ENCODE measurements at regions not wholly inside any gene's neighbourhood (a gene's known extent, or its start where the extent isn't known, plus 50 kb on each side); places are given as distances from the start of the nearest gene placed in this dataset.
"Not testable (repeated sequence)": the region's sequence is repeated elsewhere in the genome, so short reads cannot be mapped to it uniquely, and the experiment has no call there.

- H3K27ac ChIP-seq (ENCODE audit: low read depth in 1 of 2, low read length in 2 of 2); H3K4me1 ChIP-seq (ENCODE audit: control insufficient read depth in 4 of 4, insufficient read depth in 4 of 4, low read length in 3 of 4); H3K27me3 ChIP-seq (ENCODE audit: control insufficient read depth in 4 of 4, insufficient read depth in 4 of 4, low read length in 3 of 4); H3K36me3 ChIP-seq (ENCODE audit: control insufficient read depth in 4 of 4, insufficient read depth in 3 of 4, low read depth in 1 of 4, low read length in 3 of 4); H3K4me3 ChIP-seq (ENCODE audit: low read depth in 1 of 3, low read length in 3 of 3); DNase-seq (ENCODE audit: low spot score); H3K9ac ChIP-seq (ENCODE audit: low read depth in 1 of 2, low read length in 2 of 2); H3K9me3 ChIP-seq (ENCODE audit: control insufficient read depth in 4 of 4, low read length in 3 of 4): not testable (repeated sequence)
- WGBS = 33% methylated on average over 3 of the region's 3 CpGs
Measured at GRCh38 chr14:87253791-87254190, 739.2 kb downstream of the GALC start.

- Histone ChIP-seq H3K27me3 (ENCODE audit: control insufficient read depth in 4 of 4, insufficient read depth in 4 of 4, low read length in 3 of 4) (no peaks in the 10 kb centered on the region), H3K9me3 (ENCODE audit: control insufficient read depth in 4 of 4, low read length in 3 of 4) (no peaks in the 10 kb centered on the region), H3K27ac (ENCODE audit: low read depth in 1 of 2, low read length in 2 of 2) (no peak overlapping the region), H3K9ac (ENCODE audit: low read depth in 1 of 2, low read length in 2 of 2) (no peak overlapping the region), H3K4me3 (ENCODE audit: low read depth in 1 of 3, low read length in 3 of 3) (no peak overlapping the region), H3K4me1 (ENCODE audit: control insufficient read depth in 4 of 4, insufficient read depth in 4 of 4, low read length in 3 of 4) (no peaks in the 10 kb centered on the region), H3K36me3 (ENCODE audit: control insufficient read depth in 4 of 4, insufficient read depth in 3 of 4, low read depth in 1 of 4, low read length in 3 of 4) (no peaks in the 10 kb centered on the region)
- TF ChIP-seq REST (IDR thresholded peaks at IDR 0.05) = no peak
- TF ChIP-seq RAD21 (IDR thresholded peaks at IDR 0.05) = no peak
- no peak for TF ChIP-seq RXRA (IDR thresholded peaks at IDR 0.05)
- WGBS = 75% methylated on average over 5 of the region's 5 CpGs
- no peak for DNase-seq (ENCODE audit: low spot score)
Measured at GRCh38 chr14:87252103-87252502, 740.9 kb downstream of the GALC start.

- DNase-seq (ENCODE audit: low spot score) = no peak
- TF ChIP-seq RXRA (IDR thresholded peaks at IDR 0.05) = no peak
- TF ChIP-seq EGR1 (IDR thresholded peaks at IDR 0.05; ENCODE audit: low read depth in 2 of 2) = no peak
- no peak for TF ChIP-seq REST (IDR thresholded peaks at IDR 0.05)
- TF ChIP-seq RAD21 (IDR thresholded peaks at IDR 0.05) = no peak
- no peak for TF ChIP-seq SP1 (IDR thresholded peaks at IDR 0.05)
- no peak for TF ChIP-seq GABPA (IDR thresholded peaks at IDR 0.05 in 1 of 2, conservative IDR thresholded peaks at IDR 0.05 in 1 of 2)
- no peak for TF ChIP-seq ATF3 (IDR thresholded peaks at IDR 0.05)
- TF ChIP-seq TAF1 (conservative IDR thresholded peaks at IDR 0.05) = no peak
Measured at GRCh38 chr14:87251011-87251410, 742.0 kb downstream of the GALC start.

More at GRCh38 chr14:87251011-87251410, 742.0 kb downstream of the GALC start:
- Histone ChIP-seq H3K9me3 (ENCODE audit: control insufficient read depth in 4 of 4, low read length in 3 of 4) (no peaks in the 10 kb centered on the region), H3K36me3 (ENCODE audit: control insufficient read depth in 4 of 4, insufficient read depth in 3 of 4, low read depth in 1 of 4, low read length in 3 of 4) (no peaks in the 10 kb centered on the region), H3K27ac (ENCODE audit: low read depth in 1 of 2, low read length in 2 of 2) (no peak overlapping the region), H3K4me3 (ENCODE audit: low read depth in 1 of 3, low read length in 3 of 3) (no peak overlapping the region), H3K4me1 (ENCODE audit: control insufficient read depth in 4 of 4, insufficient read depth in 4 of 4, low read length in 3 of 4) (no peaks in the 10 kb centered on the region), H3K27me3 (ENCODE audit: control insufficient read depth in 4 of 4, insufficient read depth in 4 of 4, low read length in 3 of 4) (no peaks in the 10 kb centered on the region), H3K9ac (ENCODE audit: low read depth in 1 of 2, low read length in 2 of 2) (no peak overlapping the region)
